IMR-90 (cell line): ENCODE measurements at regions not wholly inside any gene's neighbourhood (a gene's known extent, or its start where the extent isn't known, plus 50 kb on each side); places are given as distances from the start of the nearest gene placed in this dataset.

Experiments
- ATAC-seq: fragments of 200-7000 bp; cut with Tn5 transposase; 2 replicates; pipeline ENCODE4 v1.9.1; 2020; ENCODE audit warnings: low read depth, mild to moderate bottlenecking, moderate library complexity
- BruUV-seq: library from RNA; stranded (reverse); fragments of 400-500 nt; replicated peaks from 2 replicates; lab custom pipeline; 2021; lab: Mats Ljungman, UMichigan
- CTCF ChIA-PET: fragments of 300-600 bp; formaldehyde crosslinking; extraction: SDS; loops from one replicate; lab custom pipeline; 2021; ENCODE audit warnings: antibody characterized with exemption; lab: Yijun Ruan, JAX
- POLR2A ChIA-PET: fragments of 300-600 bp; sonication (Branson Sonifier 250); formaldehyde crosslinking; loops from one replicate; lab custom pipeline; 2022; ENCODE audit warnings: antibody characterized with exemption; ENCODE audit not compliant: unreplicated experiment; lab: Charles Lee
- DNase-seq: peaks from one replicate; pipeline ENCODE4 v3.0.0; 2013
- H2AFZ ChIP-seq: replicated peaks from 2 replicates; pipeline ENCODE3; 2013; ENCODE audit warnings: low read length, mild to moderate bottlenecking; ENCODE audit not compliant: poor library complexity
- H2AK5ac ChIP-seq: 2 replicates; pipeline ENCODE4 v1.6.1; 2013; ENCODE audit warnings: low read depth, low read length, inconsistent platforms
- H2AK9ac ChIP-seq: replicated peaks from 2 replicates; pipeline ENCODE3; 2013; ENCODE audit warnings: mild to moderate bottlenecking, low read depth, low read length, moderate library complexity; ENCODE audit not compliant: poor library complexity
- H2BK120ac ChIP-seq: 2 replicates; pipeline ENCODE4 v1.6.1; 2013; ENCODE audit warnings: low read depth, low read length, inconsistent platforms
- H2BK15ac ChIP-seq: 3 replicates; pipeline ENCODE4 v1.6.1; 2013; ENCODE audit warnings: low read depth, low read length, inconsistent platforms
- H2BK20ac ChIP-seq: 2 replicates; pipeline ENCODE4 v1.6.1; 2013; ENCODE audit warnings: low read depth, mild to moderate bottlenecking, inconsistent platforms, low read length, moderate library complexity
- H2BK5ac ChIP-seq: 2 replicates; pipeline ENCODE4 v1.6.1; 2013; ENCODE audit warnings: mild to moderate bottlenecking, low read depth, low read length, inconsistent platforms; ENCODE audit not compliant: poor library complexity, severe bottlenecking
- H3K14ac ChIP-seq: replicated peaks from 2 replicates; pipeline ENCODE4 v1.6.1; 2013; ENCODE audit warnings: low read depth, low read length, inconsistent platforms
- H3K18ac ChIP-seq: 2 replicates; pipeline ENCODE4 v1.6.1; 2013; ENCODE audit warnings: low read depth, low read length, control low read depth
- H3K23ac ChIP-seq: 2 replicates; pipeline ENCODE4 v1.6.1; 2013; ENCODE audit warnings: low read depth, low read length, inconsistent platforms
- H3K27ac ChIP-seq: 2 replicates; pipeline ENCODE4 v1.5.1; 2013; ENCODE audit warnings: mild to moderate bottlenecking, control low read depth, low read length; ENCODE audit not compliant: insufficient read depth
- H3K27me3 ChIP-seq: 2 replicates; pipeline ENCODE4 v1.6.1; 2013; ENCODE audit warnings: low read length; ENCODE audit not compliant: control insufficient read depth, insufficient read depth
- H3K36me3 ChIP-seq: 2 replicates; pipeline ENCODE4 v1.6.1; 2013; ENCODE audit warnings: low read length, mixed read lengths; ENCODE audit not compliant: control insufficient read depth, insufficient read depth
- H3K4ac ChIP-seq: 2 replicates; pipeline ENCODE4 v1.6.1; 2013; ENCODE audit warnings: low read depth, low read length, inconsistent platforms
- H3K4me1 ChIP-seq: 2 replicates; pipeline ENCODE4 v1.6.1; 2013; ENCODE audit warnings: low read length, mixed read lengths; ENCODE audit not compliant: control insufficient read depth, insufficient read depth
- H3K4me2 ChIP-seq: 2 replicates; pipeline ENCODE4 v1.6.1; 2013; ENCODE audit warnings: low read depth, mild to moderate bottlenecking, control low read depth, low read length, moderate library complexity
- H3K4me3 ChIP-seq: 2 replicates; pipeline ENCODE4 v1.5.1; 2013; ENCODE audit warnings: low read depth, mild to moderate bottlenecking, control low read depth, low read length, moderate library complexity; ENCODE audit not compliant: insufficient read depth
- H3K56ac ChIP-seq: 2 replicates; pipeline ENCODE4 v1.6.1; 2013; ENCODE audit warnings: low read length, inconsistent platforms; ENCODE audit not compliant: insufficient read depth; ENCODE audit errors: extremely low read depth
- H3K79me1 ChIP-seq, 2 experiments: 2 replicates each; pipeline ENCODE4 v1.6.1; 2013; ENCODE audit warnings: low read length in 2 of 2, inconsistent platforms in 1 of 2, low read depth in 1 of 2
- H3K9ac ChIP-seq: 2 replicates; pipeline ENCODE4 v1.6.1; 2013; ENCODE audit warnings: low read depth, low read length, control low read depth
- H3K9me1 ChIP-seq: 2 replicates; pipeline ENCODE4 v1.6.1; 2013; ENCODE audit warnings: low read length, inconsistent platforms; ENCODE audit not compliant: insufficient read depth
- H3K9me3 ChIP-seq: 2 replicates; pipeline ENCODE4 v1.6.1; 2013; ENCODE audit warnings: low read length; ENCODE audit not compliant: control insufficient read depth, insufficient read depth
- H4K20me1 ChIP-seq: 2 replicates; pipeline ENCODE4 v1.6.1; 2013; ENCODE audit warnings: low read length, inconsistent platforms; ENCODE audit not compliant: insufficient read depth
- H4K5ac ChIP-seq: 2 replicates; pipeline ENCODE4 v1.6.1; 2013; ENCODE audit warnings: mild to moderate bottlenecking, low read depth, low read length, control low read depth
- H4K8ac ChIP-seq, 2 experiments: 2 replicates each; pipeline ENCODE4 v1.6.1; 2013; ENCODE audit warnings: low read depth in 2 of 2, low read length in 2 of 2, control low read depth in 1 of 2, inconsistent platforms in 1 of 2
- H4K91ac ChIP-seq: 2 replicates; pipeline ENCODE4 v1.6.1; 2013; ENCODE audit warnings: low read depth, low read length, inconsistent platforms; ENCODE audit not compliant: insufficient read depth
- BHLHE40 ChIP-seq: fragments of 150-350 bp; IDR thresholded peaks from 2 replicates; pipeline ENCODE4 v1.6.1; 2016; ENCODE audit warnings: mild to moderate bottlenecking, low read depth, low read length
- CEBPB ChIP-seq: IDR thresholded peaks from 2 replicates; pipeline ENCODE4 v1.6.1; 2012; ENCODE audit warnings: low read depth, low read length, improper control_type of control experiment
- FOS ChIP-seq: fragments of 150-350 bp; IDR thresholded peaks from 2 replicates; pipeline ENCODE4 v1.6.1; 2016; ENCODE audit warnings: low read depth, low read length
- MAFK ChIP-seq: IDR thresholded peaks from 2 replicates; pipeline ENCODE4 v1.6.1; 2012; ENCODE audit warnings: low read depth, low read length, improper control_type of control experiment
- MAZ ChIP-seq: IDR thresholded peaks from 2 replicates; pipeline ENCODE4 v1.6.1; 2012; ENCODE audit warnings: low read depth, mild to moderate bottlenecking, low read length, improper control_type of control experiment, moderate library complexity, borderline replicate concordance
- MXI1 ChIP-seq: IDR thresholded peaks from 2 replicates; pipeline ENCODE4 v1.6.1; 2012; ENCODE audit warnings: low read depth, mild to moderate bottlenecking, low read length, moderate library complexity, borderline replicate concordance
- NFE2L2 ChIP-seq: fragments of 150-350 bp; IDR thresholded peaks from 2 replicates; pipeline ENCODE4 v1.6.1; 2016; ENCODE audit warnings: low read depth, mild to moderate bottlenecking, low read length
- POLR2A ChIP-seq: IDR thresholded peaks from 2 replicates; pipeline ENCODE4 v1.6.1; 2012; ENCODE audit warnings: mild to moderate bottlenecking, low read depth, low read length
- RAD21 ChIP-seq: IDR thresholded peaks from 2 replicates; pipeline ENCODE4 v1.6.1; 2012; ENCODE audit warnings: low read length, improper control_type of control experiment
- RCOR1 ChIP-seq: IDR thresholded peaks from 2 replicates; pipeline ENCODE4 v1.6.1; 2012; ENCODE audit warnings: mild to moderate bottlenecking, low read length, improper control_type of control experiment; ENCODE audit not compliant: insufficient replicate concordance
- RFX5 ChIP-seq: IDR thresholded peaks from 2 replicates; pipeline ENCODE4 v1.8.0; 2012; ENCODE audit warnings: low read depth, mild to moderate bottlenecking, low read length, moderate library complexity
- SMC3 ChIP-seq: fragments of 150-350 bp; IDR thresholded peaks from 2 replicates; pipeline ENCODE4 v1.6.1; 2016; ENCODE audit warnings: low read depth, mild to moderate bottlenecking, antibody characterized with exemption, low read length, moderate library complexity
- USF2 ChIP-seq: fragments of 150-350 bp; IDR thresholded peaks from 2 replicates; pipeline ENCODE4 v1.6.1; 2017; ENCODE audit warnings: mild to moderate bottlenecking, antibody characterized with exemption, low read length, low read depth
- WGBS, 2 experiments: methylation state at CpG; one replicate each; pipeline versions ENCODE4 v1.1.5 to v1.1.7; 2013; ENCODE audit warnings: missing lambda C conversion rate in 2 of 2; ENCODE audit not compliant: insufficient read length in 1 of 2; ENCODE audit errors: extremely low coverage in 2 of 2; 5-methylcytosine and 5-hydroxymethylcytosine counted together
- dilution Hi-C: fragments of 300-500 bp; cut with HindIII; formaldehyde crosslinking; loops from one replicate; pipeline ENCODE4 v1.14.3; 2018; ENCODE audit warnings: low sequenced_read_pairs; ENCODE audit not compliant: unreplicated experiment
- in situ Hi-C: fragments of 300-500 bp; cut with MboI; formaldehyde crosslinking; loops from 3 replicates; pipeline ENCODE4 v1.14.3; 2019; ENCODE audit warnings: low sequenced_read_pairs, inconsistent platforms, mixed read lengths
- intact Hi-C: fragments of 100-400 bp; cut with micrococcal nuclease; formaldehyde crosslinking; loops from 2 replicates; pipeline ENCODE4 v1.10.0; 2022
- TF ChIP-seq, protein P1 (sequence below): fragments of 150-350 bp; IDR thresholded peaks from 2 replicates; pipeline ENCODE4 v1.6.1; 2016; ENCODE audit warnings: low read depth, mild to moderate bottlenecking, low read length, moderate library complexity, borderline replicate concordance
- TF ChIP-seq, protein P2 (sequence below): conservative IDR thresholded peaks from 2 replicates; pipeline ENCODE4 v1.5.1; 2012; ENCODE audit warnings: mild to moderate bottlenecking, low read depth, low read length, improper control_type of control experiment

DNA sequence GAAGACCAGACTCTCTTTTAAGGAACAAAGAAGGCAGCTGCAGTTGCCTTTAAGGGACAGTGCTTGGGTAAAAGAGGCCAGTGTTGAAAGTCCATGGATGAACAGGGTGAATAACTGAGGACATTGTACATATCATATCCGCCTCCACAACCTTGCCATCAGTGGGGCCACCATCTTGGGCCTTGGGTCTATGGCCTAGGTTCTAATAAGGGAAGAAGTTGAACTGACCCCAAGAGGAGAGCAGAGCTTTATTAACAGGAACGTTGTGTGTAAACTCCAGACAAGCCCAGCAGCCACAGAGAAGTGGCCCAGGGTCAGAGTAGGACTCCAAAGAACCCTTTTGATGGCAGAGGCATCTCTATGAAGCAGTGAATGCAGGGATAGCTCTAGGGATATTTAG, 332.8 kb downstream of the CYP26B1 start:
- ATAC-seq (no peak), DNase-seq (no peak)
- CTCF ChIA-PET, result no interaction called here
- no TSS peak for BruUV-seq
- POLR2A ChIA-PET, result no interaction called here
- intact Hi-C loops, result no loop called here
- Histone ChIP-seq H3K14ac (no peak overlapping the region), H2BK120ac (no peak overlapping the region), H4K91ac (no peak overlapping the region), H3K4me2 (no peak overlapping the region), H2AK9ac (no peak overlapping the region), H3K4ac (no peak overlapping the region), H2BK20ac (no peak overlapping the region), H3K79me1 (no peaks in the 10 kb centered on the region), H2BK5ac (no peak overlapping the region), H3K9me3 (no peaks in the 10 kb centered on the region), H3K36me3 (no peaks in the 10 kb centered on the region), H2AK5ac (no peak overlapping the region), H3K27me3 (peaks cover 38% of the 10 kb centered on the region), H2BK15ac (no peak overlapping the region), H3K9ac (no peak overlapping the region), H3K23ac (no peak overlapping the region), H4K20me1 (no peaks in the 10 kb centered on the region), H3K18ac (no peak overlapping the region), H4K8ac (no peak overlapping the region), H3K56ac (no peak overlapping the region), H3K4me3 (no peak overlapping the region), H3K4me1 (no peaks in the 10 kb centered on the region), H3K27ac (no peak overlapping the region), H2AFZ (no peak overlapping the region), H4K5ac (no peak overlapping the region), H3K9me1 (no peaks in the 10 kb centered on the region)
- dilution Hi-C loops, result no loop called here
- TF ChIP-seq RCOR1 (no peak), BHLHE40 (no peak), CEBPB (no peak), RFX5 (no peak), SMC3 (no peak), MAFK (no peak), NFE2L2 (no peak), MAZ (no peak), FOS (no peak), MXI1 (no peak), USF2 (no peak), RAD21 (no peak), POLR2A (no peak)
- TF ChIP-seq, protein P1, sequence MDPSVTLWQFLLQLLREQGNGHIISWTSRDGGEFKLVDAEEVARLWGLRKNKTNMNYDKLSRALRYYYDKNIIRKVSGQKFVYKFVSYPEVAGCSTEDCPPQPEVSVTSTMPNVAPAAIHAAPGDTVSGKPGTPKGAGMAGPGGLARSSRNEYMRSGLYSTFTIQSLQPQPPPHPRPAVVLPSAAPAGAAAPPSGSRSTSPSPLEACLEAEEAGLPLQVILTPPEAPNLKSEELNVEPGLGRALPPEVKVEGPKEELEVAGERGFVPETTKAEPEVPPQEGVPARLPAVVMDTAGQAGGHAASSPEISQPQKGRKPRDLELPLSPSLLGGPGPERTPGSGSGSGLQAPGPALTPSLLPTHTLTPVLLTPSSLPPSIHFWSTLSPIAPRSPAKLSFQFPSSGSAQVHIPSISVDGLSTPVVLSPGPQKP, result no peak
- TF ChIP-seq, protein P2, sequence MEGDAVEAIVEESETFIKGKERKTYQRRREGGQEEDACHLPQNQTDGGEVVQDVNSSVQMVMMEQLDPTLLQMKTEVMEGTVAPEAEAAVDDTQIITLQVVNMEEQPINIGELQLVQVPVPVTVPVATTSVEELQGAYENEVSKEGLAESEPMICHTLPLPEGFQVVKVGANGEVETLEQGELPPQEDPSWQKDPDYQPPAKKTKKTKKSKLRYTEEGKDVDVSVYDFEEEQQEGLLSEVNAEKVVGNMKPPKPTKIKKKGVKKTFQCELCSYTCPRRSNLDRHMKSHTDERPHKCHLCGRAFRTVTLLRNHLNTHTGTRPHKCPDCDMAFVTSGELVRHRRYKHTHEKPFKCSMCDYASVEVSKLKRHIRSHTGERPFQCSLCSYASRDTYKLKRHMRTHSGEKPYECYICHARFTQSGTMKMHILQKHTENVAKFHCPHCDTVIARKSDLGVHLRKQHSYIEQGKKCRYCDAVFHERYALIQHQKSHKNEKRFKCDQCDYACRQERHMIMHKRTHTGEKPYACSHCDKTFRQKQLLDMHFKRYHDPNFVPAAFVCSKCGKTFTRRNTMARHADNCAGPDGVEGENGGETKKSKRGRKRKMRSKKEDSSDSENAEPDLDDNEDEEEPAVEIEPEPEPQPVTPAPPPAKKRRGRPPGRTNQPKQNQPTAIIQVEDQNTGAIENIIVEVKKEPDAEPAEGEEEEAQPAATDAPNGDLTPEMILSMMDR, result no peak
- 0% methylated on average over 1 of the region's 2 CpGs; no CpG with 5 or more reads in 1 of the 2 experiments for WGBS, 2 experiments
- in situ Hi-C loops, result no loop called here
